Dedifferentiated amniotic fluid mesenchymal stem cell (primary cell): ENCODE measurements at regions not wholly inside any gene's neighbourhood (a gene's known extent, or its start where the extent isn't known, plus 50 kb on each side); places are given as distances from the start of the nearest gene placed in this dataset.
"Not testable (repeated sequence)": the region's sequence is repeated elsewhere in the genome, so short reads cannot be mapped to it uniquely, and the experiment has no call there.

Experiments used
- DNase-seq: peaks from one replicate; pipeline ENCODE4 v3.0.0-alpha.2; 2016; ENCODE audit errors: extremely low spot score

DNA sequence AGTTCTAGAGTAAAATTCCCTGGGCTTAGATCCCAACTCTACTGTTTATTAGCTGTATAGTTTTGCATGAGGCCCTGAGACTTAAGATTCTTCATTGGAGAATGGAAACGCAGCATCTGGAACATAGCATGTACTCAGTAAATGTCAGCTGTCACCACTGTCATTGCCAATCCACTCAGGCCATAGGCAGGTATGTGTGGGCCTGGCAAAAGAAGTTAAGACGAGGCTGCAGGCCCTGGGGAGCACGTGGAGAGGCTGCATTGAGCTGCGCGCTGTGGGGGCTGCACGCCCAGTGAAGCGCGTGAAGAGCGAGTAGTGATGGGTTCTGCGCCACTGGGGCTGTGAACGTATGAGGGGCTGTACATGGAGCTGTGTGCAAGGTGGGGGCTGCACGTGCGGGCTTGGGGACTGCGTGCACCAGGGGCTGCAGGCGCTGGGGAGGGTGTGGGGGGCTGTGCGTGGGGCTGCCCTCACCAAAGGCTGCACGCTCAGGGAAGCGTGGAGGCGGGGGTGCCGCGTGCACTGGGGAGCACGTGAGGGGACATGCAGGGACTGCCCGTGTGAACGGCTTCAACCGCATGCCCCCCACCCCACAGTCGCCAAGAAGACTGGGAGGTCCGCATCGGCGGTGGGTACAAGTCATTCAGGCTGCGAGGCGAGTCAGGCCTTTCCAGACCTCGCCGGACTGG lies 85.5 kb downstream of the PRR15 start:
- no peak for DNase-seq

GRCh38 chr7:29649876-29650275 lies 86.2 kb downstream of the PRR15 start:
- no peak for DNase-seq

DNA sequence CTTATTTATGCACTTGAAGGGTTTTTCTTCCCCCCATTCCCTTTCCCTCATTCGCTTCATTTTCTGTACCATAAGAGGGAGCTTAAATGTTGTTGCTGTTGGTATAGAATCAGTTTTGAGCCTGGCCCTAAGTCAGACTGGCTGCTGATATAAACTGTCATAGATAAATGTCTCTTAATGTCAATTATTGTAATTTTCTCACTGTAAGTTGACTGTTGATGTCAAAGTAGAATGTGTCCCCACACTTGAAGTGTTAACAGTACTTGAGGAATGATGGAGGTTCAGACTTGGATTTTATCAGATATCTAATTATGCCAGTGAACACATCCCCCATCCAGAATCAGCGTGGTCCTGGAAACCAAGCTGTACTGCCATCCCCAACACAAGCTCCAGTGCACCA lies 87.8 kb downstream of the PRR15 start:
- no peak for DNase-seq

GRCh38 chr7:29652556-29652955 lies 88.9 kb downstream of the PRR15 start:
- DNase-seq: no peak

DNA sequence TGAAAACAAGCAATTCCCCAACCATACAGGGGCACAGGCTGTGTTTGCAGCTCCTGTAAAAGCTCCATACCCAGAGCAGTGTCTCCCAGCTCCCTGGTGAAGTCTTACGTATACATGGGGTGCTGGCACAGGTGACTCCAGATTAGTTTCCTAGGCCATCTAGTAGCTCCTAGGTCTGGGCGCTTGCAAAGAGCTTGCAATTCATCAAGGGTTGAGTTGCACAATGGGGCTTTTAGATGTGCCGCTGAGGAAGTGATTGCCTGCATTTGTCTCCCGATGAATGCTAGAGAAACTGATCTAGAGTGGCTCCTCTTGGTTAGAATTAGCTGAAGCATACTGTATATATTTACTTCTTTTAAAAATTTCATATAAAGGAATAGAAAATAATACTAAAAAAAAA lies 90.7 kb downstream of the PRR15 start:
- DNase-seq: not testable (repeated sequence)

GRCh38 chr7:29657288-29657687 lies 93.7 kb downstream of the PRR15 start:
- DNase-seq: no peak

DNA sequence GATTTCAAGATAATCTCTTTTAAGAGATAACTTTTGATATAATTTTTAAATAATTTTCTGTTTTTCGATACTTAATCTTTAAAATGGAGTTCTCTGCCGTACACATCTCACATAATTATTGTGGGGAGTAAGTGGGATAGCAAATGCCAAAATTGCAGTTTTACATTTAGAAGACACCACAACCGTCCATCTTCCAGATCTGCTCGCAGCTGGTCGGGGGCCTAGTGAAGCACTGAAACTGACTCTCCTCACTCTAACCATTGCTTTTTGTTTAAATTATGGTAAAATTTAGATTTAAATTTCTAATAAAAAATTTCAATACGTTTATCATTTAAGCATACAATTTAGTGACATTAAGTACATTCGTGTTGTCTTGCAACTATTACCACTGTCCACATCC lies 94.2 kb downstream of the PRR15 start:
- DNase-seq: no peak

DNA sequence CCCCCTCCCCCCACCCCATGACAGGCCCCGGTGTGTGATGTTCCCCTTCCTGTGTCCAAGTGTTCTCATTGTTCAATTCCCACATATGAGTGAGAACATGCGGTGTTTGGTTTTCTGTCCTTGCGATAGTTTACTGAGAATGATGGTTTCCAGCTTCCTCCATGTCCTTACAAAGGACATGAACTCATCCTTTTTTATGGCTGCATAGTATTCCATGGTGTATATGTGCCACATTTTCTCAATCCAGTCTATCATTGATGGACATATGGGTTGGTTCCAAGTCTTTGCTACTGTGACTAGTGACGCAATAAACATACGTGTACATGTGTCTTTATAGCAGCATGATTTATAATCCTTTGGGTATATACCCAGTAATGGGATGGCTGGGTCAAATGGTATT lies 95.6 kb downstream of the PRR15 start:
- not testable (repeated sequence) for DNase-seq

DNA sequence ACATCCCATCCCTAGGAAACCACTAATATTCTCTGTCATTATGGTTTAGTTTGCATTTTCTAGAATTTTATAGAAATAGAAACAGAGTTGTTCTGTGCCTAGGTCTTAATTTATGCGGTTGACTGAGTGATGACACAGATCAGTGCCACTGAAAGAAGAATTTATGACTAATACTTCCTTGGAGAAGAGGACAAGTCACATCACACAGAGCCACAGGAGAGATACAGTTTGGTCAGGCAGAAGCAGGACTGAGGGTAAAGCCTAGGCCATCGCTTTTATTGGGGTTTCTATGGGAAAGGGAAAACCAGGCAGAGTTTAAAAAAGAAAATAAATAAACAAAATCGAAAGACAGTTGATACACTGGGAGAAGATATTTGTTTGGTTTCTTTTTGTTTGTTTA lies 99.3 kb downstream of the PRR15 start:
- DNase-seq: not testable (repeated sequence)

GRCh38 chr7:29664999-29665398 lies 101.4 kb downstream of the PRR15 start:
- DNase-seq: not testable (repeated sequence)

- DNase-seq: not testable (repeated sequence)
Measured at GRCh38 chr7:29667096-29667669, 103.5 kb downstream of the PRR15 start.

DNA sequence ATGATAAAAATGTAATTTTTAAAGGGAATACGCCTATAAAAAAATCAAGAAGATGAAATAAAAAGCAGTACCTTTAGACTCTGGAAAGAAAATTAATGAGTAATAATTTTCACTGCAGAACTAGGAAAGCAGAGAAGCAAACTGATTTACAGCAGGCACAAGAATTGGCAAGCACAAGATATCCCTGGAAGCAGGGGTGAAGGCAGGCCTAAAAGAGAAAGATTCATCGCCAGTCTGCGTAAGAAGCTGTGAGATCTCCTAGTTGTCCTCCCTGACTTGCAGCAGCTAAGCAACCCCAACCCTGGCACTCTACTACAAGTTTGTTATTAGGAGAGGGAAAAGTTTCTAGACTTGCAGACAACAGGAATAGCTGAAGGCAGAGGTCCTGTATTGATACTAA lies 107.7 kb downstream of the PRR15 start:
- DNase-seq: not testable (repeated sequence)

DNA sequence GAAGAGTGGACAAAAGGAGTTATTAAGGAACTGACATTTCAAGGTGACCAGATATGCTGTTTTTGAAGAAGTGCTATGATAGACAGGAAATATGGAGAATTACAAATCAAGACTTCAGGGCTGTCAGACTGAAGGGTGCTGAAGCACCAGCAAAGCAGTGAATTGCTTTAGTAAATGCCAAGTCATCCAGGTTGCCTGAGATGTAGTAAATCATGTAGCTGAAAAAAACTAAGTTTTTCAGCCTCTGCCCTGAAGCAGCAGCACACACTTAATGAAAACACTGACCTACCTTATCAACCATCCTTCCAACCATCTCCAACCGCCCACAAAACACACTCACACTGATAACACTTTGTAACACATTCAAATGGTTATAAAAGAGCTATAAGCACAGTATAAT lies 110.0 kb downstream of the PRR15 start:
- not testable (repeated sequence) for DNase-seq

- DNase-seq: not testable (repeated sequence)
Measured at GRCh38 chr7:29674626-29675025, 111.0 kb downstream of the PRR15 start.

GRCh38 chr7:29677254-29677653 lies 113.6 kb downstream of the PRR15 start:
- not testable (repeated sequence) for DNase-seq

- DNase-seq: not testable (repeated sequence)
Measured at GRCh38 chr7:29679963-29680362, 116.3 kb downstream of the PRR15 start.

GRCh38 chr7:29680601-29681000 lies 117.0 kb downstream of the PRR15 start:
- not testable (repeated sequence) for DNase-seq

DNA sequence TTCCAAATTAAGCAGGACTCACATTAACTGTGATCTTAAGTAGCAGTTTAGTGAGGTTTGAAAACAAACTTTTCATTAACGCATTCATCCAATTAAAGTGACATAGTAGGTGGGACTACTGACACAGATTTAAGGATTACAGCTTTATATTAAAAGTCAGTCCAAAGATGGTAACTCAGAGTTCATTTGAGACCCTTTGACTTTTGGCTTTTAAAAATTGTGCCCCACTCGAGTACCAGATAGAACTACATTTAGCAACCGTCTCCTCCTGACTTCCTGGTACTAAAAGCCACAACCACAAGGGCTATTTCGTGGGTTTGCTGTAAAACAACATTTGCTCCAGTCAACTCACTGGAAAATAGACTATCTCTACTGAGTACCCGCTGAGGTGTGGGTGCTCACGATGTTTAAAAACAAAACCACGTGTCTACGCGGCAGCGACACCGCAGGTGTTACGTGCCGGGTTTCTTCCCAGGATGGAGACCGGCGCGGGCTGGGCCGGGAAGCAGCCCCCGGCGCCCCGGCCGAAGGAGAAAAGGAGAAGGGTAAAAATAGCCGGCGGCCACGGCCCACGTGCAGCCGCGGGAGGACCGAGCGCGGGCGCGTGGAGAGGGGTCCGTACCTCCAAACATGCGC lies 120.6 kb downstream of the PRR15 start:
- DNase-seq: not testable (repeated sequence)

DNA sequence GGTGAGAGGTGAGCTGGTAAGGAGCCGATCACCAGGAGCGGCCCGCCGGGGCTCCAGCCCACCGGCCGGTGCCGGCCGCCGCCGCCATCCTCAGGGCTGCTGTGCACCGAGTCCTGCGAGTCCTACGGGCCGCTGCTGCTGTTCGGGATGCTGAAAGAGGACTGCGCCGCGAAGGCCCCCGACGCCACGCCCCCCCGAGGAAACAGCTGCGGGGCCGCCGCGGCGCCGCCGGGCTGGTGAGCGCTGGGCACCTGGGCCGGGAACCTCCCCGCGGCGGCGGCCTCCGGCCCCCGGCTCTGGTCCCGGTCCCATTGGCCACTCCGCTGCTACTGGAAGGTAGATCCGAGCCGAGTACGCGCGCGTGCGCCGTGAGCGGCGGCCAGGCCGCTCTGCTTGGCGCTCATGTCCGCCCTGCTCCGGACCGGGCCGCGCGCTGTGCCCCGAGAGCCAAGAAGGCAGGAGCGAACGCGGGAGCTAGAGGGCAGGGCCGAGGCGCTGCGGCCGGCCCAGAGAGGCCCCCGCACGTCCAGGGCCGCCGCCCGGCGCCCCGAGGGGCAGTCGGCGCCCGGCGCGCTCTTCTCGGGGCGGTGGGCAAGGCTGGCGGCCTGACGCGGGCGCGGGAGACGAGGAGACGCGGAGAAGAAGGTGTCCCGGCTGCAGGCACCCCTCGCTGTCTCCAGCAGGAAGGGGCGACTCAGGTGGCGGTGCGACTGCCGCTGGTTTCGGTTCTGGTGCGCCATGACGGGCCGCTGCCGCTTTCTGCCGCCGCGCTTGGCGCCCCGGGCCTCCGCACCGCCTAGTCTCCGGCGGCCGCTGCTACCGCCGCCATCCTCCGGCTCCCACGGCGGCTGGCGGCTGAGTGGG lies 121.3 kb upstream of the WIPF3 start:
- DNase-seq: peak; percentile 60

DNA sequence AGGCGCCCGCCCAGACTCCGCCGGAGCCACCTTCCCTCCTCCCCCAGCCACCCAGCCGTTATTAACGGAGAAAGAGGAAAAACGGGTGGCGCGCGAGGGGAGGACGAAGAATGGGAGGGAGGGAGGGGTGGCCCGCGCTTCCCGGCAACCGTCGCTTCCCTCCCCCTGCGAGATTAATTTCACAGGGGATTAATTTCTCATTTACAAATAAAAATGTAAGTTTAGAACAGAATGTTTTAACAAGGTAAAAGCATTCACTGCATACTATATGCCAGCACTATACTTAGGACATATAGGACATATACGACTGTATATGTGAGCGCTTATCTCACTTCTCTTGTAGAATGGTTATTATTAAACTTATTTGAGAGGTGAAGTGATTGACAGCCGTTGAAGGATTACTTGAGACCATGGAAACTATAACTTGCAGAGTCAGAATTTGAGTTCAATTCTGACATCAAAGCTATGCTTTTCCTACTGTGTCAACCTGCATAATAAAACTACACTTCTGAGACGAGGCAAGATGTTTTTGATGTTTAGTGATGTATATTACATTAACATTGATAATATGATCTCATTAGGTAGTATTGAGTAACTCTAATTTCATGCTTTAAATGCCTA lies 120.5 kb upstream of the WIPF3 start:
- not testable (repeated sequence) for DNase-seq

DNA sequence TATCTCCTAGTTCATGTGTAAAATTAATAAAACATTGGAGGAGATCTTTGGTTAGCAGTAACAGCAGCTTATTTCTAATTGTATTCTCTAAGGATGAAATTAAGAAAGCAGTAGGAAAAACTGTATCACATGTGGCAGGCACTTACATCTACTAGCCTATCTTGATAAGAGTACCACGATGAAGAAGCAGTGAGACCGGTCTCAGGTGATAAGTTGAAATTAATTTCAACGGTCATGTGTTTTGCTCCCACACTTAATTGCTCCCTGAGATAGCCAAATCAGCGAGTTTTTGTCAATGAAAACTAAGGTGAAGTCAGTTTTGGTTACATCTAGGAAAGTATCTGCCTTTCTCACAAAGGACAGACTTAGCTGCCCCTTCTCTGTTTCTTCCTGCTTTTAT lies 115.8 kb upstream of the WIPF3 start:
- not testable (repeated sequence) for DNase-seq

GRCh38 chr7:29696402-29696801 lies 109.9 kb upstream of the WIPF3 start:
- DNase-seq: not testable (repeated sequence)
